K562 (cell line): ENCODE measurements at regions not wholly inside any gene's neighbourhood (a gene's known extent, or its start where the extent isn't known, plus 50 kb on each side); places are given as distances from the start of the nearest gene placed in this dataset.

Source experiments
- ATF7 ChIP-seq: fragments of 450-650 bp; IDR thresholded peaks from 2 replicates; pipeline ENCODE4 v1.7.1; 2014; ENCODE audit warnings: mild to moderate bottlenecking, moderate library complexity
- CBX5 ChIP-seq: IDR thresholded peaks from 2 replicates; pipeline ENCODE4 v1.6.1; 2014; ENCODE audit warnings: low read depth, borderline replicate concordance
- EP300 ChIP-seq: IDR thresholded peaks from 2 replicates; pipeline ENCODE4 v1.6.1; 2012; ENCODE audit warnings: low read length, improper control_type of control experiment
- HDAC1 ChIP-seq, 2 experiments: fragments of 450-650 bp; IDR thresholded peaks; 2 replicates each; pipeline ENCODE4 v1.6.1; 2016 to 2017; ENCODE audit warnings: inconsistent platforms in 1 of 2, mild to moderate bottlenecking in 1 of 2, moderate library complexity in 1 of 2
- HOXB6 ChIP-seq: fragments of 250-450 bp; sonication (Bioruptor Pico); IDR thresholded peaks from 2 replicates; pipeline ENCODE4 v1.5.1; 2022; ENCODE audit warnings: mild to moderate bottlenecking, borderline replicate concordance
- KAT7 ChIP-seq: sonication (generic); formaldehyde crosslinking; IDR thresholded peaks from 2 replicates; pipeline ENCODE4 v1.8.0; 2022; ENCODE audit warnings: missing genetic modification reagents, mild to moderate bottlenecking, borderline replicate concordance
- LARP7 ChIP-seq: fragments of 450-650 bp; IDR thresholded peaks from 2 replicates; pipeline ENCODE4 v1.6.1; 2016
- NCOA6 ChIP-seq: fragments of 450-650 bp; IDR thresholded peaks from 2 replicates; pipeline ENCODE4 v1.6.1; 2017; ENCODE audit warnings: mild to moderate bottlenecking
- NFYB ChIP-seq: IDR thresholded peaks from 2 replicates; pipeline ENCODE4 v1.6.1; 2011; ENCODE audit warnings: mild to moderate bottlenecking, moderate library complexity; ENCODE audit not compliant: insufficient read length; ENCODE audit errors: extremely low read depth
- NR2F6 ChIP-seq: fragments of 450-650 bp; formaldehyde crosslinking; IDR thresholded peaks from 2 replicates; pipeline ENCODE4 v1.4.0; 2020; ENCODE audit warnings: mild to moderate bottlenecking
- SREBF2 ChIP-seq: sonication (generic); formaldehyde crosslinking; IDR thresholded peaks from 2 replicates; pipeline ENCODE4 v1.4.0; 2020; ENCODE audit warnings: mild to moderate bottlenecking, missing genetic modification reagents
- TBP ChIP-seq: optimal IDR thresholded peaks from 2 replicates; pipeline ENCODE3; 2011; ENCODE audit warnings: low read depth, low read length, improper control_type of control experiment
- TCFL5 ChIP-seq: fragments of 250-450 bp; sonication (Bioruptor Pico); conservative IDR thresholded peaks from 2 replicates; pipeline ENCODE4 v1.6.1; 2021; ENCODE audit warnings: mild to moderate bottlenecking, moderate library complexity, matching md5 sums
- ZC3H11A ChIP-seq: IDR thresholded peaks from 2 replicates; pipeline ENCODE4 v1.6.1; 2012; ENCODE audit warnings: low read depth, low read length, improper control_type of control experiment
- ZNF143 ChIP-seq: sonication (generic); formaldehyde crosslinking; IDR thresholded peaks from 2 replicates; pipeline ENCODE4 v1.9.0; 2022; ENCODE audit warnings: mild to moderate bottlenecking, missing genetic modification reagents
- ZNF232 ChIP-seq: sonication (generic); formaldehyde crosslinking; IDR thresholded peaks from 2 replicates; pipeline ENCODE4 v1.8.0; 2022; ENCODE audit warnings: mild to moderate bottlenecking, missing genetic modification reagents
- ZNF584 ChIP-seq: fragments of 200-800 bp; sonication (Bioruptor generic); IDR thresholded peaks from 2 replicates; pipeline ENCODE4 v1.6.1; 2016; ENCODE audit warnings: low read depth, mild to moderate bottlenecking, missing genetic modification characterization, missing compliant biosample characterization
- ZNF609 ChIP-seq: sonication (generic); formaldehyde crosslinking; IDR thresholded peaks from 2 replicates; pipeline ENCODE4 v1.8.1; 2023; ENCODE audit warnings: missing genetic modification reagents, mild to moderate bottlenecking, borderline replicate concordance
- ZSCAN29 ChIP-seq: fragments of 450-650 bp; IDR thresholded peaks from 2 replicates; pipeline ENCODE4 v1.6.1; 2017
- ZSCAN32 ChIP-seq: fragments of 450-650 bp; formaldehyde crosslinking; IDR thresholded peaks from 2 replicates; pipeline ENCODE4 v1.4.0; 2020; ENCODE audit warnings: mild to moderate bottlenecking, moderate library complexity
- TF ChIP-seq, protein P1 (sequence below): fragments of 450-650 bp; formaldehyde crosslinking; IDR thresholded peaks from 2 replicates; pipeline ENCODE4 v1.4.0; 2020; ENCODE audit warnings: mild to moderate bottlenecking, moderate library complexity
- TF ChIP-seq, protein P2 (sequence below): fragments of 250-450 bp; sonication (Bioruptor Pico); IDR thresholded peaks from 2 replicates; pipeline ENCODE4 v1.5.0; 2021
- TF ChIP-seq, protein P3 (sequence below): fragments of 450-650 bp; formaldehyde crosslinking; IDR thresholded peaks from 2 replicates; pipeline ENCODE4 v1.4.0; 2020; ENCODE audit warnings: mild to moderate bottlenecking, moderate library complexity

DNA sequence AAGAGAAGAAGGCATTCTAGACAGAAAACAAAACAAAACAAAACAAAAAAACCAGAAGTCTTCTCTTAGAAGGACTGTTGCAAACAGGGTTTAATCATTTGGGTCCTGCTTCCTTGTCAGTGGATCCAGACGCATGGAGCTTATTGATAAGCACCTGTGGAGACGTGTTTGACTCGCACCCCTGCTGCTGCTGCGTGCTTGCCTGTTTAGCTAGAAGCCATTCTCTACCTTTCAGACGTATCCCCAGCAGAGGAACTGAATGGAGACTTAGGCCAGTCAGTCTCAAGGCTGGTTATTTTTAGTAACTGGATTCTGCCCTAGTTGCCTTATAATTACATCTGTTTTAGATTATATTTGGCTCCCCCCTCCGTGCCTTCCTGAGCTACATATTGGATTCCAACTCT lies 186.1 kb upstream of the EEA1 start (continued):
- TF ChIP-seq HDAC1 (IDR thresholded peaks at IDR 0.05) (peak in 1 of 2 experiments; percentile 61; a peak in 2 of 4 replicates), CBX5 (no peak), ZNF609 (CRISPR knock-in tag) (peak; percentile 51; the same call in 1 of the 2 replicates), ZSCAN32 (CRISPR knock-in tag) (no peak), ZNF584 (CRISPR knock-in tag) (0 out of 2 replicates have a peak, but pooled peaks have one; percentile 40), TBP (no peak), NCOA6 (no peak), ZNF232 (CRISPR knock-in tag) (no peak), EP300 (peak; percentile 91), ZNF143 (no peak), HOXB6 (CRISPR knock-in tag) (no peak), KAT7 (CRISPR knock-in tag) (no peak), SREBF2 (no peak), ZSCAN29 (no peak), NR2F6 (CRISPR knock-in tag) (no peak), LARP7 (peak; percentile 92), NFYB (no peak), ZC3H11A (no peak), ATF7 (0 out of 2 replicates have a peak, but pooled peaks have one; percentile 33), TCFL5 (CRISPR knock-in tag) (no peak)
- TF ChIP-seq, protein P1, sequence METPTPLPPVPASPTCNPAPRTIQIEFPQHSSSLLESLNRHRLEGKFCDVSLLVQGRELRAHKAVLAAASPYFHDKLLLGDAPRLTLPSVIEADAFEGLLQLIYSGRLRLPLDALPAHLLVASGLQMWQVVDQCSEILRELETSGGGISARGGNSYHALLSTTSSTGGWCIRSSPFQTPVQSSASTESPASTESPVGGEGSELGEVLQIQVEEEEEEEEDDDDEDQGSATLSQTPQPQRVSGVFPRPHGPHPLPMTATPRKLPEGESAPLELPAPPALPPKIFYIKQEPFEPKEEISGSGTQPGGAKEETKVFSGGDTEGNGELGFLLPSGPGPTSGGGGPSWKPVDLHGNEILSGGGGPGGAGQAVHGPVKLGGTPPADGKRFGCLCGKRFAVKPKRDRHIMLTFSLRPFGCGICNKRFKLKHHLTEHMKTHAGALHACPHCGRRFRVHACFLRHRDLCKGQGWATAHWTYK: no peak
- TF ChIP-seq, protein P2, sequence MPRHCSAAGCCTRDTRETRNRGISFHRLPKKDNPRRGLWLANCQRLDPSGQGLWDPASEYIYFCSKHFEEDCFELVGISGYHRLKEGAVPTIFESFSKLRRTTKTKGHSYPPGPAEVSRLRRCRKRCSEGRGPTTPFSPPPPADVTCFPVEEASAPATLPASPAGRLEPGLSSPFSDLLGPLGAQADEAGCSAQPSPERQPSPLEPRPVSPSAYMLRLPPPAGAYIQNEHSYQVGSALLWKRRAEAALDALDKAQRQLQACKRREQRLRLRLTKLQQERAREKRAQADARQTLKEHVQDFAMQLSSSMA (CRISPR knock-in tag): no peak
- TF ChIP-seq, protein P3, sequence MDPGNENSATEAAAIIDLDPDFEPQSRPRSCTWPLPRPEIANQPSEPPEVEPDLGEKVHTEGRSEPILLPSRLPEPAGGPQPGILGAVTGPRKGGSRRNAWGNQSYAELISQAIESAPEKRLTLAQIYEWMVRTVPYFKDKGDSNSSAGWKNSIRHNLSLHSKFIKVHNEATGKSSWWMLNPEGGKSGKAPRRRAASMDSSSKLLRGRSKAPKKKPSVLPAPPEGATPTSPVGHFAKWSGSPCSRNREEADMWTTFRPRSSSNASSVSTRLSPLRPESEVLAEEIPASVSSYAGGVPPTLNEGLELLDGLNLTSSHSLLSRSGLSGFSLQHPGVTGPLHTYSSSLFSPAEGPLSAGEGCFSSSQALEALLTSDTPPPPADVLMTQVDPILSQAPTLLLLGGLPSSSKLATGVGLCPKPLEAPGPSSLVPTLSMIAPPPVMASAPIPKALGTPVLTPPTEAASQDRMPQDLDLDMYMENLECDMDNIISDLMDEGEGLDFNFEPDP (CRISPR knock-in tag): no peak
